Progenitor cell of endocrine pancreas (in vitro differentiated cells): ENCODE measurements at regions not wholly inside any gene's neighbourhood (a gene's known extent, or its start where the extent isn't known, plus 50 kb on each side); places are given as distances from the start of the nearest gene placed in this dataset.
"Not testable (repeated sequence)": the region's sequence is repeated elsewhere in the genome, so short reads cannot be mapped to it uniquely, and the experiment has no call there.

ENCODE experiments used
- DNase-seq: peaks from one replicate; pipeline ENCODE4 v3.0.0; 2021; ENCODE audit warnings: low spot score; ENCODE audit not compliant: unreplicated experiment
- H3K27ac Mint-ChIP-seq: 2 replicates; pipeline ENCODE4 v1.8.0; 2021; ENCODE audit warnings: mild to moderate bottlenecking, moderate library complexity, mixed read lengths
- H3K27me3 Mint-ChIP-seq: 2 replicates; pipeline ENCODE4 v1.8.0; 2021; ENCODE audit warnings: mixed read lengths
- H3K36me3 Mint-ChIP-seq: 2 replicates; pipeline ENCODE4 v1.8.0; 2022; ENCODE audit warnings: mixed read lengths; ENCODE audit not compliant: insufficient read depth
- H3K4me1 Mint-ChIP-seq: 2 replicates; pipeline ENCODE4 v1.8.0; 2021; ENCODE audit warnings: low read depth, mixed read lengths
- H3K4me3 Mint-ChIP-seq: 2 replicates; pipeline ENCODE4 v1.8.0; 2021; ENCODE audit warnings: low read depth, mild to moderate bottlenecking, moderate library complexity, mixed read lengths
- H3K9me3 Mint-ChIP-seq: 2 replicates; pipeline ENCODE4 v1.8.0; 2021; ENCODE audit warnings: low read depth, mixed read lengths
- CTCF ChIP-seq: fragments of 200-600 bp; sonication (generic); IDR thresholded peaks from one replicate; pipeline ENCODE4 v1.5.0; 2021; ENCODE audit warnings: antibody characterized with exemption, mild to moderate bottlenecking; ENCODE audit not compliant: unreplicated experiment

GRCh38 chr1:148294116-148294807 lies 142.2 kb upstream of the NBPF11 start:
- H3K4me1 Mint-ChIP-seq, result peaks cover 2% of the 10 kb centered on the region
- H3K36me3 Mint-ChIP-seq, result no peaks in the 10 kb centered on the region
- TF ChIP-seq CTCF, result no peak

GRCh38 chr1:148293651-148294050 lies 141.6 kb upstream of the NBPF11 start:
- no peak overlapping the region for H3K27ac Mint-ChIP-seq

More at GRCh38 chr1:148294116-148294807, 142.2 kb upstream of the NBPF11 start:
- Mint-ChIP-seq H3K27ac (no peak overlapping the region), H3K4me3 (no peak overlapping the region), H3K9me3 (peaks cover 11% of the 10 kb centered on the region), H3K27me3 (peaks cover 3% of the 10 kb centered on the region)
- DNase-seq, result no peak

GRCh38 chr1:148292915-148293314 lies 140.8 kb upstream of the NBPF11 start:
- Mint-ChIP-seq H3K4me1 (peaks cover 2% of the 10 kb centered on the region), H3K9me3 (peaks cover 11% of the 10 kb centered on the region), H3K36me3 (no peaks in the 10 kb centered on the region), H3K4me3 (no peak overlapping the region), H3K27ac (no peak overlapping the region), H3K27me3 (peaks cover 3% of the 10 kb centered on the region)
- DNase-seq, result no peak
- TF ChIP-seq CTCF, result no peak

More at GRCh38 chr1:148293651-148294050, 141.6 kb upstream of the NBPF11 start:
- Mint-ChIP-seq H3K36me3 (no peaks in the 10 kb centered on the region), H3K4me1 (peaks cover 2% of the 10 kb centered on the region), H3K27me3 (peaks cover 3% of the 10 kb centered on the region), H3K9me3 (peaks cover 11% of the 10 kb centered on the region), H3K4me3 (no peak overlapping the region)
- DNase-seq, result no peak
- no peak for TF ChIP-seq CTCF

- peaks cover 3% of the 10 kb centered on the region for H3K4me1 Mint-ChIP-seq
- no peak overlapping the region for H3K4me3 Mint-ChIP-seq
- H3K36me3 Mint-ChIP-seq, result peaks cover 2% of the 10 kb centered on the region
- H3K27ac Mint-ChIP-seq, result no peak overlapping the region
- DNase-seq, result no peak
- H3K9me3 Mint-ChIP-seq, result peaks cover 12% of the 10 kb centered on the region
- TF ChIP-seq CTCF, result no peak
- peaks cover 3% of the 10 kb centered on the region for H3K27me3 Mint-ChIP-seq
Observed at GRCh38 chr1:148290881-148291280, 138.8 kb upstream of the NBPF11 start.

GRCh38 chr1:148289647-148290046 lies 137.6 kb upstream of the NBPF11 start:
- peaks cover 2% of the 10 kb centered on the region for H3K36me3 Mint-ChIP-seq
- peaks cover 13% of the 10 kb centered on the region for H3K9me3 Mint-ChIP-seq

GRCh38 chr1:148285946-148286345 lies 133.9 kb upstream of the NBPF11 start:
- not testable (repeated sequence) for DNase-seq, H3K27me3 Mint-ChIP-seq, H3K27ac Mint-ChIP-seq, H3K36me3 Mint-ChIP-seq, H3K4me3 Mint-ChIP-seq, H3K4me1 Mint-ChIP-seq
- peaks cover 13% of the 10 kb centered on the region for H3K9me3 Mint-ChIP-seq

More at GRCh38 chr1:148289647-148290046, 137.6 kb upstream of the NBPF11 start:
- H3K27me3 Mint-ChIP-seq, result peaks cover 3% of the 10 kb centered on the region
- peaks cover 3% of the 10 kb centered on the region for H3K4me1 Mint-ChIP-seq
- TF ChIP-seq CTCF, result no peak
- H3K4me3 Mint-ChIP-seq, result no peak overlapping the region
- DNase-seq, result no peak
- H3K27ac Mint-ChIP-seq, result no peak overlapping the region

- H3K9me3 Mint-ChIP-seq, H3K27ac Mint-ChIP-seq, DNase-seq, H3K4me1 Mint-ChIP-seq, H3K36me3 Mint-ChIP-seq: not testable (repeated sequence)
- H3K27me3 Mint-ChIP-seq, result peaks cover 34% of the 10 kb centered on the region
- H3K4me3 Mint-ChIP-seq, result peak overlapping the region; percentile 67
Observed at GRCh38 chr1:148280831-148281572, 128.9 kb upstream of the NBPF11 start.

GRCh38 chr1:148279002-148279542 lies 127.0 kb upstream of the NBPF11 start:
- H3K4me1 Mint-ChIP-seq, H3K9me3 Mint-ChIP-seq, DNase-seq, H3K27ac Mint-ChIP-seq, H3K36me3 Mint-ChIP-seq, H3K4me3 Mint-ChIP-seq: not testable (repeated sequence)
- H3K27me3 Mint-ChIP-seq, result peaks cover 37% of the 10 kb centered on the region
